IMR-90 (cell line): ENCODE measurements at regions not wholly inside any gene's neighbourhood (a gene's known extent, or its start where the extent isn't known, plus 50 kb on each side); places are given as distances from the start of the nearest gene placed in this dataset.

ENCODE experiments used
- CEBPB ChIP-seq: IDR thresholded peaks from 2 replicates; pipeline ENCODE4 v1.6.1; 2012; ENCODE audit warnings: low read depth, low read length, improper control_type of control experiment
- CHD1 ChIP-seq: IDR thresholded peaks from 2 replicates; pipeline ENCODE4 v1.6.1; 2012; ENCODE audit warnings: low read depth, low read length, improper control_type of control experiment
- NFE2L2 ChIP-seq: fragments of 150-350 bp; IDR thresholded peaks from 2 replicates; pipeline ENCODE4 v1.6.1; 2016; ENCODE audit warnings: low read depth, mild to moderate bottlenecking, low read length
- POLR2A ChIP-seq: IDR thresholded peaks from 2 replicates; pipeline ENCODE4 v1.6.1; 2012; ENCODE audit warnings: mild to moderate bottlenecking, low read depth, low read length
- RFX5 ChIP-seq: IDR thresholded peaks from 2 replicates; pipeline ENCODE4 v1.8.0; 2012; ENCODE audit warnings: low read depth, mild to moderate bottlenecking, low read length, moderate library complexity
- TF ChIP-seq, protein P1 (sequence below): conservative IDR thresholded peaks from 2 replicates; pipeline ENCODE4 v1.5.1; 2012; ENCODE audit warnings: mild to moderate bottlenecking, low read depth, low read length, improper control_type of control experiment

DNA sequence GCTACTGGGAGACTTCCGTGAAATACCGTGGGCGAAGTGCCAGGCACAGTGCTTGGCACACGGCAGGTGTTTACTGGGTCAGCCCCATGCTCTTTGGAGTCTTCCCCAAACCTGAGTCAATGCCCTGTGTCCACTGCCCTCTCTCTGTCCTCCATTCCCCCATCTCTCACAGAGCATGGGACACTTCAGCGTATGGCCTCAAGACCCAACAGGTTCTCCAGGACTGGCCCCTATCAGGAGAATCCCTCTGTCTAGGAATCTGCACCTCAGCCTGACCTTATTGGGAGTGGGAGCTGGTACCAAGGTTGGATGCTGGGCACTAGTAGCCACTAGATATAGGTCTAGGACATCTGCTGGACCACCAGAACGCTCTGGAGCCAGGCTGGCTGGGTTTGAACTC, 67.2 kb upstream of the LMO1 start:
- TF ChIP-seq POLR2A (no peak), CEBPB (no peak), CHD1 (no peak), RFX5 (no peak), NFE2L2 (no peak)
- TF ChIP-seq, protein P1, sequence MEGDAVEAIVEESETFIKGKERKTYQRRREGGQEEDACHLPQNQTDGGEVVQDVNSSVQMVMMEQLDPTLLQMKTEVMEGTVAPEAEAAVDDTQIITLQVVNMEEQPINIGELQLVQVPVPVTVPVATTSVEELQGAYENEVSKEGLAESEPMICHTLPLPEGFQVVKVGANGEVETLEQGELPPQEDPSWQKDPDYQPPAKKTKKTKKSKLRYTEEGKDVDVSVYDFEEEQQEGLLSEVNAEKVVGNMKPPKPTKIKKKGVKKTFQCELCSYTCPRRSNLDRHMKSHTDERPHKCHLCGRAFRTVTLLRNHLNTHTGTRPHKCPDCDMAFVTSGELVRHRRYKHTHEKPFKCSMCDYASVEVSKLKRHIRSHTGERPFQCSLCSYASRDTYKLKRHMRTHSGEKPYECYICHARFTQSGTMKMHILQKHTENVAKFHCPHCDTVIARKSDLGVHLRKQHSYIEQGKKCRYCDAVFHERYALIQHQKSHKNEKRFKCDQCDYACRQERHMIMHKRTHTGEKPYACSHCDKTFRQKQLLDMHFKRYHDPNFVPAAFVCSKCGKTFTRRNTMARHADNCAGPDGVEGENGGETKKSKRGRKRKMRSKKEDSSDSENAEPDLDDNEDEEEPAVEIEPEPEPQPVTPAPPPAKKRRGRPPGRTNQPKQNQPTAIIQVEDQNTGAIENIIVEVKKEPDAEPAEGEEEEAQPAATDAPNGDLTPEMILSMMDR: no peak
